GM12801 (cell line): ENCODE measurements at regions not wholly inside any gene's neighbourhood (a gene's known extent, or its start where the extent isn't known, plus 50 kb on each side); places are given as distances from the start of the nearest gene placed in this dataset.

ENCODE experiments used
- TF ChIP-seq, protein P1 (sequence below): IDR thresholded peaks from one replicate; pipeline ENCODE4 v1.5.1; 2011; ENCODE audit warnings: control low read depth; ENCODE audit not compliant: insufficient read length; ENCODE audit errors: extremely low read depth

- TF ChIP-seq, protein P1, sequence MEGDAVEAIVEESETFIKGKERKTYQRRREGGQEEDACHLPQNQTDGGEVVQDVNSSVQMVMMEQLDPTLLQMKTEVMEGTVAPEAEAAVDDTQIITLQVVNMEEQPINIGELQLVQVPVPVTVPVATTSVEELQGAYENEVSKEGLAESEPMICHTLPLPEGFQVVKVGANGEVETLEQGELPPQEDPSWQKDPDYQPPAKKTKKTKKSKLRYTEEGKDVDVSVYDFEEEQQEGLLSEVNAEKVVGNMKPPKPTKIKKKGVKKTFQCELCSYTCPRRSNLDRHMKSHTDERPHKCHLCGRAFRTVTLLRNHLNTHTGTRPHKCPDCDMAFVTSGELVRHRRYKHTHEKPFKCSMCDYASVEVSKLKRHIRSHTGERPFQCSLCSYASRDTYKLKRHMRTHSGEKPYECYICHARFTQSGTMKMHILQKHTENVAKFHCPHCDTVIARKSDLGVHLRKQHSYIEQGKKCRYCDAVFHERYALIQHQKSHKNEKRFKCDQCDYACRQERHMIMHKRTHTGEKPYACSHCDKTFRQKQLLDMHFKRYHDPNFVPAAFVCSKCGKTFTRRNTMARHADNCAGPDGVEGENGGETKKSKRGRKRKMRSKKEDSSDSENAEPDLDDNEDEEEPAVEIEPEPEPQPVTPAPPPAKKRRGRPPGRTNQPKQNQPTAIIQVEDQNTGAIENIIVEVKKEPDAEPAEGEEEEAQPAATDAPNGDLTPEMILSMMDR = no peak
Observed at GRCh38 chr5:8304341-8304740, 435.4 kb downstream of the MTRR start.

- TF ChIP-seq, protein P1 = no peak
Observed at GRCh38 chr5:8306288-8306896, 437.4 kb downstream of the MTRR start.

GRCh38 chr5:8314965-8315364, 446.0 kb downstream of the MTRR start:
- TF ChIP-seq, protein P1 = no peak

DNA sequence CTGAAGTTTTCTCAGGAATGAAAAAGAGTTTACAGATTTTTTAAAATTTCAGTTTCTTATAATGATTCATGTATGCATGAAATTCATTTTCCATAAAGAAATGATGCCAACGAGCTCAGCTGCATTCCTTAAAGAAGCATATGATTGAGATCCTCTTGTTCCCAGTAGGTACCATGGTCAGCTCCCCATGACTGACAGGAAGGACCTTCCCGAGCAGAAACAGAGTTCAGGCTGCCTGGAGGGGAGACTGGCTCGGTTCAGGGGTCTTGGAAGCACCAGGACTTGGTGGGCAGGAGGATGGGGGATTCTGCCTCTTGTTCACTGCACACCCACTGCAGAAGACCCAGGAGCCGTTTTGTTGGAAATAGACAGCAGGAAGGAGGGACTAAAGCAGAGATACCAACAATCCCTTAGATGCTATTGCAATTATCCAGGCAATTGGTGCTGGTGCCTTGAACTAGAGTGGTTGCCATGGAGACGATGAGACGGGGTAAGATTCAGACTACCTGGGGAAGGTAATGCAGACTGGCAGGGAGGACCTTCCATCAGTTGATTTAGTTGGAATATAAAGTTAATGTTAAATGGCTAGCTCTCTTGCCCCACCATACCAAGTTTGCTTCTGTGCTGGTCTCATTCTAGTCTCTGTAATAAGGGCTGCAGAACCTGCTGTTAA, 447.8 kb downstream of the MTRR start:
- TF ChIP-seq, protein P1 = no peak

DNA sequence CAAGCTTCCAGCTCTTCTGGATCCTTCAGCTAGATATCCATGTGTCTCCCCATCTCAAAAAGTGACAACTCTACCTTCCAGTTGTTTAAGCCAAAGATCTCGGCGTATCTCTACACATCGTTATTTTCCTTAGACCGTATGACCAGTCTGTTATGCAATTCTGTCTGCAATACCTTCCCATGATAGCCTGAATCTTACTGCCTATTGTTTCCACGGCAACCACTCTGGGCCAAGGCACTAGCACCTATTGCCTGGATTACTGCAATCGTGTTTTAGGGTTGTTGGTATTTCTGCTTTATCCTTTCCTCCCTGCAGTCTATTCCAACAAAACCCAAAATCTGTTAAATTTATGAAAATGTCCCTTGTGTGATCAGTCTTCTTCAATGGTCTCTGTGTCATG, 448.4 kb downstream of the MTRR start:
- TF ChIP-seq, protein P1 = no peak

GRCh38 chr5:8320244-8320643, 451.3 kb downstream of the MTRR start:
- TF ChIP-seq, protein P1 = no peak

- TF ChIP-seq, protein P1 = no peak
Observed at GRCh38 chr5:8321272-8321671, 452.3 kb downstream of the MTRR start.
